Suppressor macrophage (primary cell): ENCODE measurements at regions not wholly inside any gene's neighbourhood (a gene's known extent, or its start where the extent isn't known, plus 50 kb on each side); places are given as distances from the start of the nearest gene placed in this dataset.
A peak's percentile ranks its signal among the peaks of the same experiment; 100 is the strongest.

Experiments
- DNase-seq, 4 experiments: peaks; one replicate each; pipeline ENCODE4 v3.0.0-alpha.2; 2020 to 2022

DNA sequence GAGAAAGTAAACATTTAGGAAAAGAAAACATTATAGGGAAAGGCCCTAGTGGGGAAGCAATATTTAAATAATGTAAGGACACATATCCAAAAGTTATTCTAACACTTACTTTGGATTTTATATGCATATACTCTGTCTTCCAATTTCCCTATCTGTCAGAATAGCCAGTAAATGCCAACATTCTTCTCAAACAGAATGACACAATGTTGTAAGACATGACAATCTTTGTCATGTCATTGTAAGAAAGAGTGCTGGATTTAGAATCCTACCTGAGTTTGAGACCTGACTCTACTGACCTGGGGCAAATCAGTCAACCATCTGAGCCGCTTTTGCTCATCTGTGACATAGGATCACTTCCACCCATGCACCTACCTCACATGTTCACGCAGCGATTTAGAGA, 198.3 kb downstream of the PHLDA1 start:
- DNase-seq = no peak

GRCh38 chr12:75831402-75831801, 200.2 kb downstream of the PHLDA1 start:
- no peak for DNase-seq

GRCh38 chr12:75827061-75827460, 204.5 kb downstream of the PHLDA1 start:
- no peak for DNase-seq

DNA sequence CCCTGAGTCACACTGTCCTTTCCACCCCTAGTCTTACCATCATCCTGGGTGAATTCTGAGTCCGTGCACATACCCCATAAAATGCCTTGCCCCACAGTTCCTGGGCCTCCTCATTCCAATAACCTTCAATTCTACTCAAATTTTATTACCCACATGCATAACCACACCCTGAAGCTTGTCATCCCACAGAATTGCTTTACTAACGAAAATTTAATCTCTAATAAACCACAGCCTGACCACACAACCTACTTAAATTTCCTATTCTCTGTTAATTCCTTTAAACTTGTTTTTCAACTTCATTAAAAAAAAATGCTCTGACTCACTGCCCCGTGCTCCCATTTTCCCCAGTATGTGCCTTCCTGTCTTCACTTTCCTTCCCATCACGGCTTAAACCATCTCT, 205.9 kb downstream of the PHLDA1 start:
- DNase-seq = peak; percentile 25 to 51 (median 40)

DNA sequence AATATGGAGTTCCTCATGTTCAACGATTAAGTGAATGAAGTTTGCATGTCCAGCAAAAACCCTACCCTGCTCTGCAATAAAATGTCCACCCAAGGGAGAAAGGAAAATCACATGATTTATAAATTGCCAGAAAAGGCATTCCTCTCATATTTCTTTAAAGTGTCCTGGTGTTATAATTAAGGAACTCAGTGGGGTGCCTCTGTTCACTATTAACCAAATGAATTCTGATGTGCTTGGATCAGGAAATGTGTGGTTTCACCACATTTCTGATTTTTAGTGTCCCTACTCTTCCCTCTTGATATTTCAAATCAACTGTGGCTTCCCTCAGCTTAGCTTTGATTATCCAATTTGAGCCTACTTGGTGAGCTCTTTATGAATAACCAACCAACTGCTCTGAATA, 208.1 kb downstream of the PHLDA1 start:
- DNase-seq = no peak

DNA sequence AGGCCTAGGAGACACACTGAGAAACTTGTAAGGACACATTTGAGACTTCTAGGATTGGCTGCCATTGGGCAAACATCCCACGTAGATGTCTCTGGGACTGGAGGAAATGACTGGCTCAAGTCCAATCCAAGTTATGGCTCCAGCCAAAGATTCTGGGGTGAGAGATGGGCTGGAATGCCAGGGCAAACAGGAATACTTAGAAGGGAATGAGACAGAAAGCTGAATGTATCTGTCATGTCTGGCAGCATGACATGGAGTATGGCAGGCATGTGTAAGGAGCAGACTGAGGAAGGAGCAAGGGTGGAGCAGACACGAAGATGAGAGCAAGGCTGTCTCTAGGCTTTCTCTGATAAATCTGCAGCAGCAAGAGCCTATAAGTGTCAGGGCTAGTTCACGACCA, 209.2 kb downstream of the PHLDA1 start:
- no peak for DNase-seq

- DNase-seq = no peak
These were observed 210.6 kb downstream of the PHLDA1 start for GRCh38 chr12:75820848-75821578.

DNA sequence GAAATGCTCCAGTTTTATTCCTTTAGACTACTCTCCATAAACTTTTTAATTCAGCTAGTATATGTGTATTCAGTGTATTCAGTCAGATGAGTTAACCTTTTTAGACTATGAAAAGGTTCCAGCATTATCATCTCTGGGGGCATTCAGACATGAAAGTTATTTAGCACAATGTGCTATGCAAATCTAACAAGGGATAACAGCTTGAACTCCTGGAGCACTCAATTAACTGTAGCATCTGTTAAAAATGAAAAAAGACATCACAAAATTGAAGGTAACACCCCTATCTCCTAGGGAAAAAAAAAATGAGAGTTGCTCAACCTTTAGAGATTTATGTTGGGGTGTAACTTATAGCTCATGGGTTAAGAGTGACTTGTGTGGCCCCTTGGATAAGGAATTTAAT, 211.5 kb downstream of the PHLDA1 start:
- DNase-seq = no peak

DNA sequence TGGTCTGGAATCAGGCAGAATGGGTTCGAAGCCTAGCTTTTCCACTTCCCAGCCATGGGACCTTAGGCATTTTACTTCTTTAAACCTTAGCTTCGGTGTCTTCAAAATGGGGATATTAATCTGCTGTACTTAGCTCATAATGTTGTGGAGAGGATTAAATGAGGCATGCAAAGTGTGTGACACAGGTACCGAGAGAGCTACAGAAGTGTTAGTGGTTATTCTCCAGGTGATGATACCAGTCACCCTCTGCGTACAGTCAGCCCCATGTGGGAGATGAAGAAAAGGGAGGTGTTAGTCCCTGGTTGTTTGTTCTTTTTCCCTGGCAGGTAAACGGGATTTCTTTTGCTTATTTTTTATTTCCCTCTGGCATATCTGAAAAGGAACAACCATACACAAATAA, 212.1 kb downstream of the PHLDA1 start:
- no peak for DNase-seq

DNA sequence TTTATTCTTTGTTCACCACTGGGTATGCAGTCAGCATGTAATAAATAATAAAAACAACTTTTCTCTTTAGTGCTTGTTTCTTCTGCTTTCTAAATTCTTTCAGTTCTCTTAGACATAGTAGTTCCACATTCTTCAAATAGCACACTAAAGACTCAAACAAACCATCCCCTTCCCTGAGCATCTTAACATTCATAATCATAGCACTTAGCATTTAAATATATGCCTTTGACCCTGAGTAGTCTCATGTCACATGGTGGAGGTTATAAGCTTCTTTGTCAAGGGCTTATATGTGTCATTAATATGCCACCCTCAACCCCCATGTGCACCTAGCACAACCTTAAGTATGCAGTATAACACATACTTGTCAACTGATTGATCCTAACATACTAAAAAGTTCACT, 212.7 kb downstream of the PHLDA1 start:
- peak in 2 of 4 experiments; percentile 21 to 35 for DNase-seq

- peak; percentile 37 to 73 (median 53) for DNase-seq
These were observed 214.7 kb downstream of the PHLDA1 start for GRCh38 chr12:75816897-75817296.

DNA sequence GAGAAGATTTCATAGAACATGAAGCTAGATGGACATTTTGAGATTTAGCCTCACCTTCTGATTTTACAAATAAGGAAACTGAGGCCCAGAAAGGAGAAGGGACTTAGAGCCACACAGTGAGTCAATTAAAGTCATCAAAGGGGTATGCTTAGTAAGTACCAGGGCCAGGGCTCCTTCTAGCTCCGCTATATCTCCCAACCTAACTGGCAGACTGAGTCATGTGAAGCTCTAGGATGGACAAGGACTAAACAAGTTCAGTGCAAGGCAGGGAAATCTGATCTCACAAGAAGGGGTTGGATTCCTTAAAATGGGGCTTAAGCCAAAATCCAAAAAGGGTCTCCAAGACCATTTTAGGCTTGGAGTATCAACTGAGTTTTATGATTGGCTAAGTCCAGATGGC, 215.8 kb downstream of the PHLDA1 start:
- no peak for DNase-seq

DNA sequence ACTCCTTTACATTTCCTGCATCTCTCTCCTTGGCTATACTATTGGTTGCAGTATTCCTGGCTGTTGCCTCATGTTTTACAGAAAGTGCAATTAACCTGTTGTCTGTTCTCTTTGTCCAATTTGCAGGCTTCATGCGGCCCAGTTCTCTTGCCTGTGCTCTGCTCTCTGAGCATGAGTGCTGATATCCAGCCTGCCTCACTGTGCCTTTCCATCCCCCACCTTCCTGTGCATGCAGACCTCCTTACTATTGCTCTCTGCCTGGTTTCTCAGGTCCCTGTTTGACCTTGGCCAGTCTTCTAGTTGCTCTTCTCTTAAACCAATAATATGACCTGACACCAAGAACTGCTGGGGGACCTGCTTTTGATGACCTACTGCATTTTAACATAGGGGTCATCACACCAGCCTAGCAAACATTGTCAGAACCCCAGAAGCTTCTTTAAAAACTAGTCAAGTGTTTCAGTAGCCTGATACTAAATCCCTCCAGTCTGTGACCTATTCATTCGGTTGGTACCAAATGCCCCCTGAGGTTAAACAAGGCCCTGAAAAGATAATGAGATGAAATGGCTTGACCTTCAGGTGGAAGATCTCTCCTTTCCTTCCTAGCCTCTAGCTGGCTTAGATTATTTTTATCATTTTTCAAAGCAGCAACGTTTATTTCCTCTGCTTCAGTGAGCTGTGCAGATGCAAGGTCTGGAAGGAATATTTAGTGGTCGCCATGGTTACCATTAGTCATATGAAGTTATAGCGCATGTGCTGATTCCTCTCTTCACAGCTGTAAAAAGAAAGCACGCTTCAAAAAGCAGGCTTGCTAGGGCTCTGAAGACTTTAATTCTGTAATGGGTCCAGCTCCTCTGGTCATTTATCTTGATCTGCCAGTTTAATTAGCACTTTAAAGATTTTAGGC, 216.5 kb downstream of the PHLDA1 start:
- DNase-seq = peak; percentile 55 to 87 (median 72)

DNA sequence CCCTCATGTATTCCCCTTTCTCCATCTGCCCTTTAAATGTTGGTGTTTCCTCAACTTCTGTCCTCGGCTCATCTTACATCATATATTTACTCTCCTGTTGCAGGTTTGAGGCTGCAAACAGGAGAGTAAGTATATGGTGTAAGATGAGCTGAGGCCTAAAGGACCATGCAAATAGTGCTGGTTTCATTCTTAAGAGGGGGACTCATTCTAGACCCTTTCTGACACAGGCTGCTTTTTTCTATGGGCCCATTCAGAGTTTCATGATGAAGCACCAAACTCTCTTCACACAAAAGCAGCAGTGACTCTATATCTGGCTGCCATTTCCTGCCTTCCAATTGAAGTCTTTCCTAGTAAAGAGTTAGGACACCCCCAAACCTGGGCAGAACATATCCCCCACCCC, 218.5 kb downstream of the PHLDA1 start:
- no peak for DNase-seq

DNA sequence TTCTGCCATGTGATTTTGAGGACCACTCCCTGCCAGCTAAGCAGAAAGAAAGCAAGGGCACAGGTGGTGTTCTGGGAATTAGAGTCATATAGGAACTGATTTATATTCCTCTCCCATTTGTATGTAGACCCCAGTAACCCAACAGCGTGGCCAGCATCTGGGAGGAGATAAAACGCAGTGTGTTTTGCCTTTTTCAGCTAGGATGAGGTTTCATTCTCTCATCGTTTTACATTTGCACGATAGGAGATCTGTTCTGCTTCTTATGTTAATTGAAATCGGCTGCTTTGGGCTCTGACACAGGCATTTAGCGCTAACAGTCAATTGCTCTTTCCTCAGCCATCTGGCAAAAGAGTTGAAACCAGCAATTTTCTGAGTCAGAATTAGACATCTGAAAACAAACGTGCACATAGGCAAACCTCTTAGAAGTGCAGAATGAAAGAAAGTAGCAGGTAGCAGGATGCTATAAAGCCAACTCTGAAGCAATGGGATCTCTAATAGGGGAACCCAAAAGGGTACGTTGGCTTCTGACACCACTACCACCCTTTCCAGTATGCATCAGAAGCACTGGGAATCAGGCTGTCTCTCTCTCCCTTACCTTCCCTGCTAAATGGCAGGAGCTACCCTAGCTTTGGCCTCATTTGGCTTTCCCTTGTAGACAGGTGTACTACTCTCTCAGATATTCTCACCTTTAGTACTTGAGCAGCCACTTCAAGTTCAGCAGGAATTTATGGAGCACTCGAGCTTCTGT, 219.1 kb downstream of the PHLDA1 start:
- DNase-seq = no peak

DNA sequence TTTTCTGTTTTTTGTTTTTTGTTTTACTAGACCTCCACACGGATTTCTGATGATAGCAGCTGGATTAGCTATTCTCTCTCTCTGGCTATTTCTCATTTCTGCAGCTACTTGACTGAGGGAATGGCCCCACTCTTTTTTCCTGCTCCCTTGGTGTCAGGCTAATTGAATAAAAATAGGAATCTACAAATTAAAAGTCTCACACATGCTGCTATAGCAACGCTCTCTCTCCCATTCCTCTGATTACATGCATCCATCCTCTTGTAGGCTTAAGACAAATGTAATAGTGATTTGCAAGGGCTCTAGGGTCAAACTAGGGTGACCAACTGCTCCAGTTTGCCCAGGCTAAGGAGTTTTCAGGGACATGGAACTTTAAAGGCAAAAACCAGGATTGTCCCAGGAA, 221.8 kb downstream of the PHLDA1 start:
- no peak for DNase-seq

DNA sequence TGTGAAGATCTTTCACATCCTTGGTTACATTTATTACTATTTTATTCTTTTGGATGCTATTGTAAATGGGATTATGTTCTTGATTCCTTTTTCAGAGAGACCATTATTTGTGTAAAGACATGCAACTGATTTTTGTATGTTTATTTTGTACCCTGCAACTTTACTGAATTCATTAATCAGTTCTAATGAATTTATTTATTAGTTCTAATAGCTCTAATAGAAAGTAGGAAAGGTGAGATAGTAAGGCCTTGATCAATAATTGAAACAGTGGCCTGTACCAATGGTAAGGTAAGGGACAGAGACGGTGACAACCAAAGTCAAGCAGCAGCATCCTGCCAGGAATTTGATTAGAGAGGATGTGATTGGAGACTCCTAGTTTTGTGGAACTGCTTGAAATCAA, 224.1 kb downstream of the PHLDA1 start:
- no peak for DNase-seq

DNA sequence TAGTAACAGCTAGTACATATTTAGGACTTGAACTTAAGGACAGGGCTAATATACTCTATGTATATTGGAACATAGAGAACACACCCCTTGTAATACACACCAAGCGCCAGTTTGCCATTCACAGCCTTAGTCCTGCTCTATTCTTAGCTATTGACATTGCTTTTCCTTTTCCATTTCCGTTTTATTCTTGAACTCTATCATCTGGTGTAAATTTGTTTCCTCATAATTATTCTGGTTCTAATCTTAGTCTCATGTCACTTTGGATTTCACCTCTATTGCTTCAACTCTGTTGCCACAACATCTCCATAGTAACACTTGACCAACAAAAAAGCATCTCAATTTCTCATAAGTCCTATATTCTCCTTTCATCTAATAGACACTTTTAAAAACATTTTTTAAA, 225.7 kb downstream of the PHLDA1 start:
- peak in 1 of 4 experiments; percentile 26 for DNase-seq

DNA sequence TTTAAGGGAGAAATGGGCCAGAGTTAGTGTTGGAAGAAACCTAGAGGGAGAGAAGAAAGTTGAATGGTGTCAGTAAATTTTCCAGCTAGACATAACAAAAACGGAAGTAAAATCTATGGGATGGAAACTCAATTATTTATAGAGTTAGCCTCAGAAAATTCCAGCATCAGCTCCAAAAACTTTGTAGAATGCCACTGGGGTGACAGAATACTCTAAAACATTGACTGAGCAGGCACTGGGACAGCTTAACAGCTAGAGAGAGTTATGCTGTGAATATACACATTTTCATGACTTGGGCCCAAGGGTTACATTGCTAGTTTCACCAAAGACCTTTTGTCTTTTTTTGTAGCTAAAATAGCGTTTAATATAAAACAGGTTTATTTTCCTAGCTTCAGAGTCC, 226.3 kb downstream of the PHLDA1 start:
- DNase-seq = no peak

GRCh38 chr12:75798136-75798926, 233.2 kb downstream of the PHLDA1 start:
- DNase-seq = no peak

GRCh38 chr12:75795125-75795524, 236.5 kb downstream of the PHLDA1 start:
- DNase-seq = no peak

- DNase-seq = no peak
These were observed 238.9 kb downstream of the PHLDA1 start for GRCh38 chr12:75792687-75793086.
